Keratinocyte (primary cell): ENCODE measurements at regions not wholly inside any gene's neighbourhood (a gene's known extent, or its start where the extent isn't known, plus 50 kb on each side); places are given as distances from the start of the nearest gene placed in this dataset.

Source experiments
- DNase-seq: peaks from one replicate; pipeline ENCODE4 v3.0.0-alpha.2; 2011; ENCODE audit warnings: low read depth, missing footprints, low spot score
- FAIRE-seq: peaks from 2 replicates; lab custom pipeline; 2011; peaks lifted over from hg19 to GRCh38; lab: Jason Lieb, UNC
- H2AFZ ChIP-seq: 2 replicates; pipeline ENCODE4 v1.6.0; 2012; ENCODE audit warnings: low read length, control low read depth, inconsistent platforms; ENCODE audit not compliant: control insufficient read depth
- H3K27ac ChIP-seq: 2 replicates; pipeline ENCODE4 v1.5.1; 2011; ENCODE audit warnings: low read length; ENCODE audit not compliant: control insufficient read depth, insufficient read depth
- H3K27me3 ChIP-seq: 3 replicates; pipeline ENCODE4 v1.6.0; 2011; ENCODE audit warnings: low read length; ENCODE audit not compliant: control insufficient read depth, insufficient read depth; ENCODE audit errors: extremely low read depth
- H3K36me3 ChIP-seq, 2 experiments: 2 replicates in 1 of 2; 3 replicates in 1 of 2; pipeline ENCODE4 v1.5.1; 2011; ENCODE audit warnings: low read length in 2 of 2, mild to moderate bottlenecking in 1 of 2; ENCODE audit not compliant: control insufficient read depth in 2 of 2, insufficient read depth in 2 of 2; ENCODE audit errors: extremely low read depth in 1 of 2
- H3K4me1 ChIP-seq: 3 replicates; pipeline ENCODE4 v1.5.1; 2011; ENCODE audit warnings: low read length; ENCODE audit not compliant: control insufficient read depth, insufficient read depth; ENCODE audit errors: extremely low read depth
- H3K4me2 ChIP-seq: 3 replicates; pipeline ENCODE4 v1.6.0; 2011; ENCODE audit warnings: low read depth, low read length; ENCODE audit not compliant: control insufficient read depth, insufficient read depth; ENCODE audit errors: extremely low read depth
- H3K4me3 ChIP-seq, 3 experiments: fragments of 200-600 bp in 1 of 3; sonication (generic) in 1 of 3; 2 replicates in 2 of 3; 3 replicates in 1 of 3; pipeline ENCODE4 v1.5.1; 2011 to 2016; ENCODE audit warnings: low read length in 3 of 3, mild to moderate bottlenecking in 3 of 3, control low read depth in 2 of 3, inconsistent platforms in 1 of 3, low read depth in 1 of 3, mixed read lengths in 1 of 3, mixed run types in 1 of 3, moderate library complexity in 1 of 3; ENCODE audit not compliant: control insufficient read depth in 2 of 3, insufficient read depth in 2 of 3; ENCODE audit errors: extremely low read depth in 1 of 3
- H3K79me2 ChIP-seq: 2 replicates; pipeline ENCODE4 v1.6.0; 2012; ENCODE audit warnings: low read length; ENCODE audit not compliant: control insufficient read depth, insufficient read depth
- H3K9ac ChIP-seq: 3 replicates; pipeline ENCODE4 v1.6.0; 2011; ENCODE audit warnings: low read length; ENCODE audit not compliant: control insufficient read depth, insufficient read depth; ENCODE audit errors: extremely low read depth
- H3K9me1 ChIP-seq: 3 replicates; pipeline ENCODE4 v1.6.0; 2011; ENCODE audit warnings: low read length; ENCODE audit not compliant: control insufficient read depth, insufficient read depth; ENCODE audit errors: extremely low read depth
- H3K9me3 ChIP-seq: 2 replicates; pipeline ENCODE4 v1.5.1; 2012; ENCODE audit warnings: low read depth, low read length; ENCODE audit not compliant: control insufficient read depth
- H4K20me1 ChIP-seq: 3 replicates; pipeline ENCODE4 v1.6.0; 2011; ENCODE audit warnings: low read length; ENCODE audit not compliant: control insufficient read depth, insufficient read depth; ENCODE audit errors: extremely low read depth
- EZH2 ChIP-seq: IDR thresholded peaks from one replicate; pipeline ENCODE4 v1.6.1; 2012; ENCODE audit warnings: inconsistent platforms, mild to moderate bottlenecking, low read length, moderate library complexity
- dilution Hi-C: fragments of 300-500 bp; cut with MboI; formaldehyde crosslinking; loops from one replicate; pipeline ENCODE4 v1.7.0; 2020; ENCODE audit warnings: low sequenced_read_pairs; ENCODE audit not compliant: extremely low pct_ligation_motif_present
- TF ChIP-seq, protein P1 (sequence below), 3 experiments: IDR thresholded peaks in 1 of 3; conservative IDR thresholded peaks in 1 of 3; optimal IDR thresholded peaks in 1 of 3; 2 replicates in 2 of 3; 3 replicates in 1 of 3; pipeline versions ENCODE3 to v1.5.1; 2011; ENCODE audit warnings: low read length in 3 of 3, mild to moderate bottlenecking in 3 of 3, moderate library complexity in 2 of 3, control low read depth in 1 of 3, inconsistent platforms in 1 of 3; ENCODE audit not compliant: insufficient read depth in 2 of 3; ENCODE audit errors: extremely low read depth in 1 of 3

DNA sequence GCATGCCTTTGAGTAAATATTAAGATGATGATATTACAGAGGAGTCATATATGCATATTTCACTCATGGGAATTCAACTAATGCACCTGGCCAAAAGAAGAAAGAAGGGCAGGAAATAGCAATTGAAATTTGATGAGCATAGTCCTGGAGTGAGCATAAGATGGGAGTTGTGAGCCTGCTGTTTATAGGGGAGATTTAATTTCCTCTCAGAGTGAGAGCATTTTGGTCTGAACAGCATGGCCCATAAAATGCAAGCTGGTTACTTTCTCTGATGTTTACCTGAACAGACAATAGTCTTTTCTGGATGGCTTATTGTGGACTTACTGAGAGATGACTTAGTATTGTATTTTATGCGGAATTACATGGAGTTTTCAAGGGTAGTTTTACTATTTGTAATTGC is 53.6 kb downstream of the FHIP1A start:
- dilution Hi-C loops = no loop called here
- Histone ChIP-seq H3K27ac (no peak overlapping the region), H3K27me3 (no peaks in the 10 kb centered on the region), H3K9me1 (no peaks in the 10 kb centered on the region), H2AFZ (no peak overlapping the region), H3K4me1 (peaks cover 16% of the 10 kb centered on the region), H3K79me2 (peaks cover 16% of the 10 kb centered on the region), H3K9ac (no peak overlapping the region), H4K20me1 (no peaks in the 10 kb centered on the region), H3K4me2 (no peak overlapping the region), H3K9me3 (no peaks in the 10 kb centered on the region), H3K4me3 (no peak overlapping the region), H3K36me3 (no peaks in the 10 kb centered on the region)
- DNase-seq = no peak
- no peak for TF ChIP-seq EZH2
- TF ChIP-seq, protein P1, sequence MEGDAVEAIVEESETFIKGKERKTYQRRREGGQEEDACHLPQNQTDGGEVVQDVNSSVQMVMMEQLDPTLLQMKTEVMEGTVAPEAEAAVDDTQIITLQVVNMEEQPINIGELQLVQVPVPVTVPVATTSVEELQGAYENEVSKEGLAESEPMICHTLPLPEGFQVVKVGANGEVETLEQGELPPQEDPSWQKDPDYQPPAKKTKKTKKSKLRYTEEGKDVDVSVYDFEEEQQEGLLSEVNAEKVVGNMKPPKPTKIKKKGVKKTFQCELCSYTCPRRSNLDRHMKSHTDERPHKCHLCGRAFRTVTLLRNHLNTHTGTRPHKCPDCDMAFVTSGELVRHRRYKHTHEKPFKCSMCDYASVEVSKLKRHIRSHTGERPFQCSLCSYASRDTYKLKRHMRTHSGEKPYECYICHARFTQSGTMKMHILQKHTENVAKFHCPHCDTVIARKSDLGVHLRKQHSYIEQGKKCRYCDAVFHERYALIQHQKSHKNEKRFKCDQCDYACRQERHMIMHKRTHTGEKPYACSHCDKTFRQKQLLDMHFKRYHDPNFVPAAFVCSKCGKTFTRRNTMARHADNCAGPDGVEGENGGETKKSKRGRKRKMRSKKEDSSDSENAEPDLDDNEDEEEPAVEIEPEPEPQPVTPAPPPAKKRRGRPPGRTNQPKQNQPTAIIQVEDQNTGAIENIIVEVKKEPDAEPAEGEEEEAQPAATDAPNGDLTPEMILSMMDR (optimal IDR thresholded peaks at IDR 0.05 in 1 of 3, IDR thresholded peaks at IDR 0.05 in 1 of 3, conservative IDR thresholded peaks at IDR 0.05 in 1 of 3; ENCODE audit: extremely low read depth in 1 of 3, insufficient read depth in 2 of 3, low read length in 3 of 3) = no peak
- no peak for FAIRE-seq

DNA sequence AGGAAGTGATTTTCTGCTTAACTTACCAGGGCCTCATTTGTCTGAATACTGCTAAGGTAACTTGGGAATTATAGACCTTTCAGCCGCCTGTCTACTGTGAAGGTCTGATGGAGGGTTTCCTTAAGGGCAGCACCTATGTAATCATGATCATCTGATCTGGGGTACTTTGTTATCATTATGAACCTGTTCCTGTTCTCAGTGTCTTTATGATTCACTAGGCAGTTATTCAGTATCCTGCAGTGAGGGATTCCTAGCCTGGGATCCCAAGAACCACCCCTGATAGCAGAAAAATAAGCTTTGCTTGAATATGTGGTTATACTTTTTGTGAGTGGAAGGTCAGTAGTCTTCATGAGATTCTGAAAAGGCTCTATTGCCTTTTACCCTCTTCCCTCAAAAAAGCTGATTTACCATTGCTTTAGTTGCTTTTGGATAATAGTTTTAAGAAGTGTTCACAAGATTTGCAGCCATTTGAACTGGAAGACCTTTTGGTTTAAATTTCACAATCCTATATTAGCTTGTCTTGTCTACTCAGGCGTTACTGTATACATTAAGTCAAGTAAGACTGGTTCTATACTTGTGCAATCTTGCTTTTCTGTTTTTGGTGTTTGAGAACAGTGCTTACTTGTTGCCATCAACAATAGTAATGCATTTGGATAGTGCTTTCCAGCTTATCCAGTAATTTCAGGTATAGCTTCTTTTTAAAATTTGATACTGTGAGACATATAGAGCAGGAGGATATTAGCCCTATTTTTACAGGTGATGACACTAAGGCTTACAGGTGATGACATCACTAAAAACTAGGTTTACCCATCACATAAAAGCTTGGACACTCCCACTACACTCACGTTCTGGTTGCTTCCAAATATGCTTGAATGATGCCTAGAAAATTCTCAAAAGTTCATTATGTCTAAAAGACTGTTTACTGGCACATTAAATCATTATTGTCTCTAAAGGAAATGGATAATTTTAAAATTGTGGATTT is 60.0 kb downstream of the FHIP1A start:
- H2AFZ ChIP-seq = no peak overlapping the region
- FAIRE-seq (no peak), DNase-seq (no peak)
- no peaks in the 10 kb centered on the region for H3K9me1 ChIP-seq
- H3K9me3 ChIP-seq = no peaks in the 10 kb centered on the region
- no peak for TF ChIP-seq EZH2
- TF ChIP-seq, protein P1 (optimal IDR thresholded peaks at IDR 0.05 in 1 of 3, IDR thresholded peaks at IDR 0.05 in 1 of 3, conservative IDR thresholded peaks at IDR 0.05 in 1 of 3; ENCODE audit: extremely low read depth in 1 of 3, insufficient read depth in 2 of 3, low read length in 3 of 3) = no peak
- H3K27me3 ChIP-seq = no peaks in the 10 kb centered on the region
- no peaks in the 10 kb centered on the region for H3K36me3 ChIP-seq
- no peak overlapping the region for H3K9ac ChIP-seq
- no peak overlapping the region for H3K27ac ChIP-seq
- H3K4me2 ChIP-seq = no peak overlapping the region
- peaks cover 4% of the 10 kb centered on the region for H3K79me2 ChIP-seq
- no peaks in the 10 kb centered on the region for H4K20me1 ChIP-seq
- peaks cover 7% of the 10 kb centered on the region for H3K4me1 ChIP-seq
- dilution Hi-C loops = no loop called here
- H3K4me3 ChIP-seq = no peak overlapping the region
